HCT116 (cell line): ENCODE measurements at regions not wholly inside any gene's neighbourhood (a gene's known extent, or its start where the extent isn't known, plus 50 kb on each side); places are given as distances from the start of the nearest gene placed in this dataset.

Experiments used
- ATAC-seq: fragments of 200-7000 bp; cut with Tn5 transposase; 2 replicates; pipeline ENCODE4 v1.9.1; 2020; ENCODE audit warnings: mild to moderate bottlenecking, moderate library complexity
- BruUV-seq: library from RNA; stranded (reverse); fragments of 400-500 nt; replicated peaks from 2 replicates; lab custom pipeline; 2021; lab: Mats Ljungman, UMichigan
- CTCF ChIA-PET: fragments of 300-600 bp; sonication (Branson Sonifier 250); formaldehyde crosslinking; loops from one replicate; lab custom pipeline; 2021; ENCODE audit warnings: antibody characterized with exemption; lab: Charles Lee
- POLR2A ChIA-PET: fragments of 300-600, 350-600 bp; sonication (Branson Sonifier 250); formaldehyde crosslinking; loops from one replicate; lab custom pipeline; 2021; ENCODE audit warnings: antibody characterized with exemption; lab: Charles Lee
- RAD21 ChIA-PET, 2 experiments: fragments of 300-600 bp; sonication (Branson Sonifier 250); formaldehyde crosslinking; loops; one replicate each; lab custom pipeline; 2023; ENCODE audit warnings: low total read pairs in 2 of 2; ENCODE audit not compliant: uncharacterized antibody in 2 of 2, unreplicated experiment in 2 of 2, low non-redundant PET in 1 of 2; lab: Charles Lee
- DNase-seq: peaks from one replicate; pipeline ENCODE4 v3.0.0-alpha.2; 2010; ENCODE audit warnings: low read depth, low spot score
- H2AFZ ChIP-seq: fragments of 200-600 bp; shearing (Covaris generic), sonication (generic); 2 replicates; pipeline ENCODE4 v1.6.1; 2017; ENCODE audit warnings: low read depth, mixed run types, mixed read lengths, antibody characterized with exemption, low read length; ENCODE audit not compliant: poor library complexity, severe bottlenecking
- H3K27ac ChIP-seq: 2 replicates; pipeline ENCODE4 v1.5.1; 2012; ENCODE audit warnings: low read depth, low read length
- H3K27me3 ChIP-seq: fragments of 200-600 bp; sonication (generic); 2 replicates; pipeline ENCODE4 v1.6.1; 2016; ENCODE audit warnings: mixed run types, low read length, mixed read lengths; ENCODE audit not compliant: insufficient read depth
- H3K36me3 ChIP-seq, 2 experiments: fragments of 200-500 bp in 1 of 2; fragments of 200-600 bp in 1 of 2; sonication (Bioruptor generic) in 1 of 2; sonication (generic) in 1 of 2; 2 replicates each; pipeline versions ENCODE4 v1.5.1 to v1.6.1; 2014 to 2016; ENCODE audit warnings: low read length in 2 of 2, inconsistent platforms in 1 of 2, mixed read lengths in 1 of 2, mixed run types in 1 of 2; ENCODE audit not compliant: insufficient read depth in 2 of 2, control insufficient read depth in 1 of 2
- H3K4me1 ChIP-seq, 2 experiments: fragments of 200-600 bp in 1 of 2; sonication (generic) in 1 of 2; 2 replicates each; pipeline versions ENCODE4 v1.5.1 to v1.6.1; 2012 to 2017; ENCODE audit warnings: low read length in 2 of 2, inconsistent platforms in 1 of 2, mild to moderate bottlenecking in 1 of 2, mixed read lengths in 1 of 2, mixed run types in 1 of 2, moderate library complexity in 1 of 2; ENCODE audit not compliant: insufficient read depth in 2 of 2, control insufficient read depth in 1 of 2
- H3K4me2 ChIP-seq: fragments of 200-600 bp; sonication (generic); 2 replicates; pipeline ENCODE4 v1.6.1; 2017; ENCODE audit warnings: mixed run types, low read length, mixed read lengths
- H3K4me3 ChIP-seq, 2 experiments: fragments of 200-600 bp in 1 of 2; sonication (generic) in 1 of 2; replicated peaks in 1 of 2; 2 replicates each; pipeline ENCODE4 v1.5.1; 2011 to 2016; ENCODE audit warnings: low read length in 2 of 2, control low read depth in 1 of 2, low read depth in 1 of 2, mild to moderate bottlenecking in 1 of 2, mixed read lengths in 1 of 2, mixed run types in 1 of 2
- H3K79me2 ChIP-seq: fragments of 200-600 bp; sonication (generic); 2 replicates; pipeline ENCODE4 v1.6.1; 2017; ENCODE audit warnings: mild to moderate bottlenecking, mixed run types, low read length, moderate library complexity, mixed read lengths; ENCODE audit not compliant: insufficient read depth
- H3K9ac ChIP-seq: fragments of 200-600 bp; sonication (generic); 2 replicates; pipeline ENCODE4 v1.6.1; 2016; ENCODE audit warnings: low read length, mixed read lengths
- H3K9me2 ChIP-seq: fragments of 200-600 bp; sonication (generic), shearing (Covaris generic); 2 replicates; pipeline ENCODE4 v1.6.1; 2017; ENCODE audit warnings: mixed run types, mild to moderate bottlenecking, moderate library complexity; ENCODE audit not compliant: insufficient read depth
- H3K9me3 ChIP-seq, 2 experiments: fragments of 200-500 bp in 1 of 2; fragments of 200-600 bp in 1 of 2; sonication (Bioruptor generic) in 1 of 2; sonication (generic) in 1 of 2; 2 replicates each; pipeline ENCODE4 v1.6.1; 2014 to 2017; ENCODE audit warnings: low read length in 2 of 2, mixed read lengths in 2 of 2, inconsistent platforms in 1 of 2, low read depth in 1 of 2, mild to moderate bottlenecking in 1 of 2, mixed run types in 1 of 2, moderate library complexity in 1 of 2; ENCODE audit not compliant: control insufficient read depth in 1 of 2, insufficient read depth in 1 of 2
- H4K20me1 ChIP-seq: fragments of 200-600 bp; sonication (generic), shearing (Covaris generic); 2 replicates; pipeline ENCODE4 v1.6.1; 2017; ENCODE audit warnings: mixed run types, mild to moderate bottlenecking, moderate library complexity; ENCODE audit not compliant: insufficient read depth
- CEBPB ChIP-seq: IDR thresholded peaks from 2 replicates; pipeline ENCODE4 v1.6.1; 2012; ENCODE audit warnings: low read depth
- EGR1 ChIP-seq: IDR thresholded peaks from 2 replicates; pipeline ENCODE4 v1.6.1; 2012; ENCODE audit warnings: low read depth
- EZH2 ChIP-seq: fragments of 200-600 bp; sonication (generic); IDR thresholded peaks from 2 replicates; pipeline ENCODE4 v1.6.1; 2017; ENCODE audit warnings: antibody characterized with exemption, mixed run types
- EZH2phosphoT487 ChIP-seq: fragments of 200-600 bp; IDR thresholded peaks from 2 replicates; pipeline ENCODE4 v1.6.1; 2018; ENCODE audit warnings: antibody characterized with exemption, borderline replicate concordance
- FOSL1 ChIP-seq: IDR thresholded peaks from 2 replicates; pipeline ENCODE4 v1.6.1; 2012; ENCODE audit warnings: low read depth
- JUND ChIP-seq: IDR thresholded peaks from 2 replicates; pipeline ENCODE4 v1.6.1; 2012
- MAX ChIP-seq: IDR thresholded peaks from 2 replicates; pipeline ENCODE4 v1.6.1; 2012
- POLR2A ChIP-seq: IDR thresholded peaks from 2 replicates; pipeline ENCODE4 v1.7.0; 2011; ENCODE audit warnings: borderline replicate concordance; ENCODE audit not compliant: insufficient read depth, insufficient read length; ENCODE audit errors: extremely low read depth
- RAD21 ChIP-seq: IDR thresholded peaks from 2 replicates; pipeline ENCODE4 v1.6.1; 2012; ENCODE audit warnings: low read depth, mild to moderate bottlenecking
- SIN3A ChIP-seq: IDR thresholded peaks from 2 replicates; pipeline ENCODE4 v1.6.1; 2012; ENCODE audit warnings: low read depth
- SP1 ChIP-seq: IDR thresholded peaks from 2 replicates; pipeline ENCODE4 v1.6.1; 2012; ENCODE audit warnings: low read depth
- SRF ChIP-seq: IDR thresholded peaks from 2 replicates; pipeline ENCODE4 v1.6.1; 2012; ENCODE audit warnings: low read depth
- TCF7L2 ChIP-seq: IDR thresholded peaks from 2 replicates; pipeline ENCODE4 v1.7.0; 2011; ENCODE audit warnings: borderline replicate concordance, inconsistent platforms; ENCODE audit not compliant: insufficient read depth, insufficient read length; ENCODE audit errors: extremely low read depth
- ZBTB33 ChIP-seq: IDR thresholded peaks from 2 replicates; pipeline ENCODE4 v1.6.1; 2011; ENCODE audit warnings: mild to moderate bottlenecking, low read length, moderate library complexity; ENCODE audit not compliant: insufficient replicate concordance; ENCODE audit errors: extremely low read depth
- ZFX ChIP-seq: fragments of 450-650 bp; IDR thresholded peaks from 2 replicates; pipeline ENCODE4 v1.6.1; 2017
- intact Hi-C: fragments of 100-400 bp; cut with micrococcal nuclease; formaldehyde crosslinking; loops from 2 replicates; pipeline ENCODE4 v1.10.0; 2022
- TF ChIP-seq, protein P1 (sequence below): IDR thresholded peaks from 2 replicates; pipeline ENCODE4 v1.6.1; 2012; ENCODE audit warnings: low read depth

- TF ChIP-seq EZH2 = no peak
- no peak for TF ChIP-seq SRF
- no peak for TF ChIP-seq RAD21
- no peak for TF ChIP-seq ZBTB33
- TF ChIP-seq CEBPB = no peak
Observed at GRCh38 chr22:46072981-46073682, 77.2 kb upstream of the PPARA start (continued).

- H3K4me3 ChIP-seq = peak overlapping the region; percentile 86 to 90
- peaks cover 89% of the 10 kb centered on the region for H3K79me2 ChIP-seq
- no TSS peak for BruUV-seq
- H3K9me2 ChIP-seq = no peaks in the 10 kb centered on the region
- H2AFZ ChIP-seq = no peak overlapping the region
- ChIA-PET RAD21 (no interaction called here), POLR2A (interaction anchor here (1.5 kb wide), 1 partner anchor 60 kb away, joined by 3 read pairs; no protein-coding TSS in a partner anchor), CTCF (interaction anchor here (1.7 kb wide), 1 partner anchor 68 kb away, joined by 4 read pairs; no protein-coding TSS in a partner anchor)
- no peaks in the 10 kb centered on the region for H4K20me1 ChIP-seq
- intact Hi-C loops = no loop called here
- H3K9ac ChIP-seq = peak overlapping the region; percentile 99
- peaks cover 46 to 70% of the 10 kb centered on the region in 2 experiments for H3K4me1 ChIP-seq
- DNase-seq = no peak
- no peaks in the 10 kb centered on the region for H3K9me3 ChIP-seq
- H3K36me3 ChIP-seq = peaks cover 7 to 42% of the 10 kb centered on the region in 2 experiments
- ATAC-seq = no peak
- peak overlapping the region; percentile 100 for H3K27ac ChIP-seq
- peak overlapping the region; percentile 99 for H3K4me2 ChIP-seq
- no peaks in the 10 kb centered on the region for H3K27me3 ChIP-seq
- TF ChIP-seq, protein P1, sequence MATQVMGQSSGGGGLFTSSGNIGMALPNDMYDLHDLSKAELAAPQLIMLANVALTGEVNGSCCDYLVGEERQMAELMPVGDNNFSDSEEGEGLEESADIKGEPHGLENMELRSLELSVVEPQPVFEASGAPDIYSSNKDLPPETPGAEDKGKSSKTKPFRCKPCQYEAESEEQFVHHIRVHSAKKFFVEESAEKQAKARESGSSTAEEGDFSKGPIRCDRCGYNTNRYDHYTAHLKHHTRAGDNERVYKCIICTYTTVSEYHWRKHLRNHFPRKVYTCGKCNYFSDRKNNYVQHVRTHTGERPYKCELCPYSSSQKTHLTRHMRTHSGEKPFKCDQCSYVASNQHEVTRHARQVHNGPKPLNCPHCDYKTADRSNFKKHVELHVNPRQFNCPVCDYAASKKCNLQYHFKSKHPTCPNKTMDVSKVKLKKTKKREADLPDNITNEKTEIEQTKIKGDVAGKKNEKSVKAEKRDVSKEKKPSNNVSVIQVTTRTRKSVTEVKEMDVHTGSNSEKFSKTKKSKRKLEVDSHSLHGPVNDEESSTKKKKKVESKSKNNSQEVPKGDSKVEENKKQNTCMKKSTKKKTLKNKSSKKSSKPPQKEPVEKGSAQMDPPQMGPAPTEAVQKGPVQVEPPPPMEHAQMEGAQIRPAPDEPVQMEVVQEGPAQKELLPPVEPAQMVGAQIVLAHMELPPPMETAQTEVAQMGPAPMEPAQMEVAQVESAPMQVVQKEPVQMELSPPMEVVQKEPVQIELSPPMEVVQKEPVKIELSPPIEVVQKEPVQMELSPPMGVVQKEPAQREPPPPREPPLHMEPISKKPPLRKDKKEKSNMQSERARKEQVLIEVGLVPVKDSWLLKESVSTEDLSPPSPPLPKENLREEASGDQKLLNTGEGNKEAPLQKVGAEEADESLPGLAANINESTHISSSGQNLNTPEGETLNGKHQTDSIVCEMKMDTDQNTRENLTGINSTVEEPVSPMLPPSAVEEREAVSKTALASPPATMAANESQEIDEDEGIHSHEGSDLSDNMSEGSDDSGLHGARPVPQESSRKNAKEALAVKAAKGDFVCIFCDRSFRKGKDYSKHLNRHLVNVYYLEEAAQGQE = no peak
- no peak for TF ChIP-seq ZBTB33
- no peak for TF ChIP-seq JUND
- no peak for TF ChIP-seq MAX
- no peak for TF ChIP-seq EZH2phosphoT487
- no peak for TF ChIP-seq FOSL1
- TF ChIP-seq POLR2A = no peak
- TF ChIP-seq ZFX = no peak
- no peak for TF ChIP-seq SP1
- no peak for TF ChIP-seq TCF7L2
- no peak for TF ChIP-seq SIN3A
- TF ChIP-seq EGR1 = no peak
Observed at GRCh38 chr22:46073683-46074504, 76.4 kb upstream of the PPARA start.
